Liver (tissue), 3 donors: ENCODE measurements at regions not wholly inside any gene's neighbourhood (a gene's known extent, or its start where the extent isn't known, plus 50 kb on each side); places are given as distances from the start of the nearest gene placed in this dataset.

ENCODE experiments used
- CTCF ChIP-seq: fragments of 150-350 bp; IDR thresholded peaks from 2 replicates; pipeline ENCODE4 v1.5.1; 2017; ENCODE audit warnings: improper control_type of control experiment, low read depth, low read length; ENCODE audit not compliant: missing input control
- EGR1 ChIP-seq, 2 donors: IDR thresholded peaks; 2 replicates each; pipeline ENCODE4 v1.6.1; 2016 to 2018; ENCODE audit warnings: antibody characterized with exemption in 2 of 2, low read depth in 2 of 2
- FOXA1 ChIP-seq: IDR thresholded peaks from 2 replicates; pipeline ENCODE4 v1.6.1; 2016; ENCODE audit warnings: antibody characterized with exemption
- GABPA ChIP-seq, 2 donors: IDR thresholded peaks in 1 of 2; conservative IDR thresholded peaks in 1 of 2; 2 replicates each; pipeline ENCODE4 v1.6.1; 2016; ENCODE audit warnings: antibody characterized with exemption in 2 of 2, mild to moderate bottlenecking in 1 of 2, moderate library complexity in 1 of 2
- JUND ChIP-seq, 2 donors: IDR thresholded peaks; 2 replicates each; pipeline ENCODE4 v1.6.1; 2016; ENCODE audit warnings: antibody characterized with exemption in 2 of 2
- MAX ChIP-seq: IDR thresholded peaks from 2 replicates; pipeline ENCODE4 v1.6.1; 2016; ENCODE audit warnings: antibody characterized with exemption
- RAD21 ChIP-seq, 2 donors: IDR thresholded peaks; 2 replicates each; pipeline ENCODE4 v1.6.1; 2016; ENCODE audit warnings: antibody characterized with exemption in 2 of 2, mild to moderate bottlenecking in 2 of 2
- REST ChIP-seq: IDR thresholded peaks from 2 replicates; pipeline ENCODE4 v1.6.1; 2016; ENCODE audit warnings: antibody characterized with exemption, mild to moderate bottlenecking
- RXRA ChIP-seq, 2 donors: IDR thresholded peaks; 2 replicates each; pipeline ENCODE4 v1.6.1; 2017 to 2018; ENCODE audit warnings: antibody characterized with exemption in 2 of 2, mild to moderate bottlenecking in 1 of 2
- SP1 ChIP-seq: IDR thresholded peaks from 2 replicates; pipeline ENCODE4 v1.6.1; 2018; ENCODE audit warnings: antibody characterized with exemption, mild to moderate bottlenecking
- TAF1 ChIP-seq: conservative IDR thresholded peaks from 2 replicates; pipeline ENCODE4 v1.6.1; 2016; ENCODE audit warnings: antibody characterized with exemption, mild to moderate bottlenecking
- YY1 ChIP-seq: IDR thresholded peaks from 2 replicates; pipeline ENCODE4 v1.6.1; 2016; ENCODE audit warnings: antibody characterized with exemption, mild to moderate bottlenecking
- donor health status: healthy.
- donor health status: healthy.

- no peak for TF ChIP-seq MAX
- TF ChIP-seq CTCF, result no peak
- TF ChIP-seq GABPA (IDR thresholded peaks at IDR 0.05 in 1 of 2, conservative IDR thresholded peaks at IDR 0.05 in 1 of 2), result no peak
- TF ChIP-seq REST, result no peak
- no peak for TF ChIP-seq RAD21 (IDR thresholded peaks at IDR 0.05)
- TF ChIP-seq JUND (IDR thresholded peaks at IDR 0.05), result no peak
- no peak for TF ChIP-seq RXRA (IDR thresholded peaks at IDR 0.05)
- TF ChIP-seq TAF1, result no peak
- TF ChIP-seq SP1, result no peak
- TF ChIP-seq YY1, result no peak
- no peak for TF ChIP-seq FOXA1
- no peak for TF ChIP-seq EGR1 (IDR thresholded peaks at IDR 0.05; ENCODE audit: low read depth in 2 of 2)
Observed at GRCh38 chr4:15202481-15202880, 200.2 kb downstream of the CPEB2 start.
